ENCODE measurements at regions not wholly inside any gene's neighbourhood (a gene's known extent, or its start where the extent isn't known, plus 50 kb on each side); places are given as distances from the start of the nearest gene placed in this dataset.
"Not testable (repeated sequence)": the region's sequence is repeated elsewhere in the genome, so short reads cannot be mapped to it uniquely, and the experiment has no call there.

DNA sequence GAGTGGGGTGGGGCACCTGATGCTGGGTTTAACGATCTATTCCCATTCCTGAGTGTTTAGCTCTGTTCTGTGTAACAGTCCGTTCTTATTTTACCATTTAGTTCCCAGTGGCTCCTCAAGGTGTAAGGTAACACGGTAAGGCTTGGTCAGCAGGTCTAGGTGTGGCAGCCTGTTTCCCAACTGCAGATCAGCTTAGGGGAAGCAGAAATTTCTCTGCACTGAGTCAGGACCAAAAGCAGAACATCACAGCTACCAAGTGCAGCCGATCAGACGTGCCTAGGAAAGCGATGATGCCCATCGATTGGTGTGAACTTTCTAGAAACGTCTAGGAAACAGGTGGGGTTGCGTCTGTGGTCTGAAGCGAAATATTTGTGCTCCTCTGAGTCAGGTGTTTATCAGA, 240.1 kb downstream of the STIM2 start:
- H3K4me3 Mint-ChIP-seq = no peak overlapping the region
- H3K4me1 Mint-ChIP-seq (ENCODE audit: low read depth) = no peaks in the 10 kb centered on the region
- no peaks in the 10 kb centered on the region for H3K36me3 Mint-ChIP-seq
- H3K27me3 Mint-ChIP-seq = peaks cover 14% of the 10 kb centered on the region
- H3K27ac Mint-ChIP-seq = no peak overlapping the region
- H3K9me3 Mint-ChIP-seq (ENCODE audit: low read depth) = no peaks in the 10 kb centered on the region

DNA sequence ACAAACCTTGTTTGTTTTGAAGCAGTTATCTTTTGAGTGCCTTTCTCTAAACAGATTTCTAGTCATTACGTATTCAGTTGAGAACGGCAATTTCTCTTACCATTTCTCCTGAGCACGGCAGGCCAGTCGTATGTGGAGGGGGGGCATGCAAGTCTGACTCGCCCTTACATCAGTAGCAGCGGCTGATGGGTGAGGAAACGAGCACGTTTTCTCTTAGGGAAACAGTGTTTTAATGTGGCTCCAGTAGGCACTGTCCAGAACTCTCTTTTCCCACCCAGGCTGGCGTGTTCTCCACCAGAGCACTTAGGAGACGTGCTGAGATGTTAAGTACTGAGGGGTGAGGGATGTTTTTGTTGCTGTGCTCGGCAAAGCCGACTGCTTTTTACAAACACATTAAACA, 240.5 kb downstream of the STIM2 start:
- Mint-ChIP-seq H3K36me3 (no peaks in the 10 kb centered on the region), H3K27ac (no peak overlapping the region), H3K4me3 (no peak overlapping the region), H3K9me3 (ENCODE audit: low read depth) (no peaks in the 10 kb centered on the region), H3K27me3 (peaks cover 14% of the 10 kb centered on the region), H3K4me1 (ENCODE audit: low read depth) (no peaks in the 10 kb centered on the region)

GRCh38 chr4:27101561-27101960, 240.9 kb downstream of the STIM2 start:
- H3K9me3 Mint-ChIP-seq (ENCODE audit: low read depth) = no peaks in the 10 kb centered on the region

GRCh38 chr4:27111627-27112026, 251.0 kb downstream of the STIM2 start:
- no peak overlapping the region for H3K4me3 Mint-ChIP-seq
- H3K4me1 Mint-ChIP-seq (ENCODE audit: low read depth) = no peaks in the 10 kb centered on the region
- no peaks in the 10 kb centered on the region for H3K27me3 Mint-ChIP-seq
- H3K9me3 Mint-ChIP-seq (ENCODE audit: low read depth) = no peaks in the 10 kb centered on the region
- H3K36me3 Mint-ChIP-seq = no peaks in the 10 kb centered on the region
- no peak overlapping the region for H3K27ac Mint-ChIP-seq

More at GRCh38 chr4:27101561-27101960, 240.9 kb downstream of the STIM2 start:
- Mint-ChIP-seq H3K36me3 (no peaks in the 10 kb centered on the region), H3K27me3 (peaks cover 16% of the 10 kb centered on the region), H3K4me3 (no peak overlapping the region), H3K4me1 (ENCODE audit: low read depth) (no peaks in the 10 kb centered on the region), H3K27ac (no peak overlapping the region)

DNA sequence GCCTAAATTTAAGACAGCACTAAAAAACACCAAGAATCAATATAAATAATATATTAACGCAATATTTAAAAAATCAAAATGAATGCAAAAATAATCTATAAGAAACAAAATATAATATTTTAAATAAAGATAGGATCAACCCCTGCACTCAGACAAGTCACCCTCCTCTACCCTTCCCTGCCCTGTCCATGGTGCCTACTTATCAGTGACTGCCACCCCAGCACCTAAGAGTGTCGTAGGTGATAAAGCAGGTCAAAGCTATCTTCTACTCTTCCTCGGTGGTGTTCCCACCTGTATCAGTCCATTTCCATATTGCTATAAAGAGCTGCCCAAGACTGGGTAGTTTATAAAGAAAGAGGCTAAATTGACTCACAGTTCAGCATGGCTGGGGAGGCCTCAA, 251.9 kb downstream of the STIM2 start:
- Mint-ChIP-seq H3K4me3 (no peak overlapping the region), H3K4me1 (ENCODE audit: low read depth) (no peaks in the 10 kb centered on the region), H3K27ac (no peak overlapping the region), H3K27me3 (peaks cover 1% of the 10 kb centered on the region), H3K36me3 (no peaks in the 10 kb centered on the region), H3K9me3 (ENCODE audit: low read depth) (no peaks in the 10 kb centered on the region)

DNA sequence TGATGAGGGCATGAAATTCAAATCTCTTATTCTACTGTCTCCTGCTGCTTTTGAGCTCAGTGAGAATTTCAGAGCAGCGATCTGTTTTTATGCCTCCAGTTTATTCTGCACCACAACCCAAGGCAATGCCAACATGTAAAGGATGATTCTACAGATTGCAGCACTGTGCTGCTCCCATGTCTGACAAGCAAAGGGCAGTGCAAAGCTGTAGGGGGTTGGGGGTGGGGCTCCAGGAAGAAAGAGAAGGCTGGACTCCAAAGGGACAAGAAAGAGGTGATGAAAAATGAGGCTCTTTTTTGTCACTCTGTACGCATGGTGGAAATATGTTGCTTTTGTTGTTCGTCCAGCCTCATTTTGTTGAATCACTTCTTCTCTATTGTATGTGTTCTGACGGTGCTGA, 254.6 kb downstream of the STIM2 start:
- H3K4me3 Mint-ChIP-seq = no peak overlapping the region
- no peak overlapping the region for H3K27ac Mint-ChIP-seq
- H3K9me3 Mint-ChIP-seq (ENCODE audit: low read depth) = peaks cover 4% of the 10 kb centered on the region
- H3K27me3 Mint-ChIP-seq = peaks cover 3% of the 10 kb centered on the region
- H3K36me3 Mint-ChIP-seq = no peaks in the 10 kb centered on the region
- no peaks in the 10 kb centered on the region for H3K4me1 Mint-ChIP-seq (ENCODE audit: low read depth)

- H3K9me3 Mint-ChIP-seq (ENCODE audit: low read depth) = peaks cover 4% of the 10 kb centered on the region
Observed at GRCh38 chr4:27117453-27117852, 256.8 kb downstream of the STIM2 start.

DNA sequence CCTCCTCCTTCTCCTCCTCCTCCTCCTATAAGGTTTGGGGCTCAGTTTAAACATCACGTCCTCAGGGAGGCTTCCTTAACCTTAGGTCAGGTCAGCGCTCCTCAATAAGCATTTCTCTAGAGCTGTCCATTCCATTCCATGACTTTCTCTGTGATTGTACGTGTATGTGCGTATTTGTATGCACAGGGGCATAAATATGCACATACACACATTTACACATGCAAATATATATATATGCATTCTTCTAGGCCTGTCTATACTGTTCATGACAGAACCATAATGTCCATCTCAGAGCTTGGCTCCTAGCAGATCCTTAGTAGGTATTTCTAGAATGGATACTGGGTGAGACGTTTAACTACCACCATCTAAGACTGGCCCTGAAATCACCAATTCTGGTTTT, 258.6 kb downstream of the STIM2 start:
- H3K9me3 Mint-ChIP-seq (ENCODE audit: low read depth) = peaks cover 4% of the 10 kb centered on the region
- no peak overlapping the region for H3K27ac Mint-ChIP-seq
- H3K4me3 Mint-ChIP-seq = no peak overlapping the region
- H3K36me3 Mint-ChIP-seq = no peaks in the 10 kb centered on the region
- no peaks in the 10 kb centered on the region for H3K4me1 Mint-ChIP-seq (ENCODE audit: low read depth)
- H3K27me3 Mint-ChIP-seq = peaks cover 3% of the 10 kb centered on the region

More at GRCh38 chr4:27117453-27117852, 256.8 kb downstream of the STIM2 start:
- H3K4me1 Mint-ChIP-seq (ENCODE audit: low read depth) = no peaks in the 10 kb centered on the region
- H3K36me3 Mint-ChIP-seq = no peaks in the 10 kb centered on the region
- H3K27me3 Mint-ChIP-seq = peaks cover 3% of the 10 kb centered on the region
- no peak overlapping the region for H3K4me3 Mint-ChIP-seq
- H3K27ac Mint-ChIP-seq = no peak overlapping the region

DNA sequence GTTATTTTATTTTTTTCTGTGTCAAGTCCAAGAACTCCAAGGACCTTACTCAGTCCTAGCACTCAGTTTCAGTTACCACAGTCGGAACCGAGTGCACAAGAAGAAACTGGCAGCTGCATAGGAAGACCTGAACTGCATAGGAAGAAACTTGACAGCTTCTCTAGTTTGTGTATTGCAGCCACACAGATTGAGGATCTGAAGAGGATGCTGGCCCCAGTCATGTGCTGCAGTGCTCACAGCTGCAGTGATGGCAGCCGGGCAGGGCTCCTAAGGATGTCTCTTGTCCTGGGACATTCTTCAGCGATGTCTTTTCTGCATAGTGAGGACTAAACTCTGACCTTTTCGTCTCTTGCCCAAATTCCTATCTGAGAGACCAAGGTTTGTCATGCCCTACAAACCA, 261.2 kb downstream of the STIM2 start:
- peaks cover 4% of the 10 kb centered on the region for H3K27me3 Mint-ChIP-seq
- H3K36me3 Mint-ChIP-seq = no peaks in the 10 kb centered on the region
- no peak overlapping the region for H3K27ac Mint-ChIP-seq
- H3K4me3 Mint-ChIP-seq = no peak overlapping the region
- no peaks in the 10 kb centered on the region for H3K4me1 Mint-ChIP-seq (ENCODE audit: low read depth)
- peaks cover 4% of the 10 kb centered on the region for H3K9me3 Mint-ChIP-seq (ENCODE audit: low read depth)

GRCh38 chr4:27123123-27123768, 262.6 kb downstream of the STIM2 start:
- Mint-ChIP-seq H3K27ac (no peak overlapping the region), H3K36me3 (no peaks in the 10 kb centered on the region), H3K27me3 (peaks cover 4% of the 10 kb centered on the region), H3K9me3 (ENCODE audit: low read depth) (peaks cover 2% of the 10 kb centered on the region), H3K4me3 (no peak overlapping the region), H3K4me1 (ENCODE audit: low read depth) (no peaks in the 10 kb centered on the region)

DNA sequence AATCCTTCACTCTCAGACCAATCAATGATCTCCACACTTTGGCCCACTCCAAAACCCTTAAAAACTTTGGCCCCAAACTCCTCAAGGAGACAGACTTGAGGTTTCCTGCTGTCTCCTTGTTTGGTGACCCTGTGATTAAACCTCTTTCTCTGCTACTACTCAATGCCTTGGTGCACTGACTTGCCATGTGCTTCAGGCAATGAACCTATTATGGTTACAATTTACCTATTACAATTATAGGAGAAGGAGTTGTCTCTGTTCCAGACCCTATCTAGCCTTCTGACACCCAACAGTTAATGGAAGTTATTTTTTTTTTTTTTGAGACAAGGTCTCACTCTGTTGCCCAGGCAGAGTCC, 263.1 kb downstream of the STIM2 start:
- no peaks in the 10 kb centered on the region for H3K4me1 Mint-ChIP-seq (ENCODE audit: low read depth)
- H3K27ac Mint-ChIP-seq = no peak overlapping the region
- H3K27me3 Mint-ChIP-seq = peaks cover 4% of the 10 kb centered on the region
- H3K36me3 Mint-ChIP-seq = no peaks in the 10 kb centered on the region
- no peak overlapping the region for H3K4me3 Mint-ChIP-seq
- H3K9me3 Mint-ChIP-seq (ENCODE audit: low read depth) = no peaks in the 10 kb centered on the region

- H3K27ac Mint-ChIP-seq; H3K36me3 Mint-ChIP-seq; H3K27me3 Mint-ChIP-seq; H3K4me1 Mint-ChIP-seq (ENCODE audit: low read depth); H3K4me3 Mint-ChIP-seq; H3K9me3 Mint-ChIP-seq (ENCODE audit: low read depth): not testable (repeated sequence)
Observed at GRCh38 chr4:27126895-27127294, 266.3 kb downstream of the STIM2 start.

DNA sequence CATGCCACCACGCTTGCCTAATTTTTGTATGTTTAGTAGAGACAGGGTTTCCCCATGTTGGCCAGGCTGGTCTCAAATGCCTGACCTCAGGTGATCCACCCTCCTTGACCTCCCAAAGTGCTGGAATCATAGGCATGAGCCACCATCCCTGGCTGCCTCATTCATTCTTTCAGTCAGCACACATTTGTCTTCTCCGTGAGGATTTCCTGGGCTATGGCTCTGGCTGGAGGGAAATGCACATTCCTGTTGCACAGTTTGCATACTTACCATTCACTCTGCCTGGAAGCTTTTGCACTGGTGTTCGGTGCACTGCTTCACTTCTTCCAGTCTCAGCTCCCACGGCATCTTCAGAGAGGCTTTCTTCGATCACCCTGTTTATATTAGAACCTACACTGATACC, 267.8 kb downstream of the STIM2 start:
- Mint-ChIP-seq H3K27ac (no peak overlapping the region), H3K4me3 (no peak overlapping the region), H3K4me1 (ENCODE audit: low read depth) (no peaks in the 10 kb centered on the region)

DNA sequence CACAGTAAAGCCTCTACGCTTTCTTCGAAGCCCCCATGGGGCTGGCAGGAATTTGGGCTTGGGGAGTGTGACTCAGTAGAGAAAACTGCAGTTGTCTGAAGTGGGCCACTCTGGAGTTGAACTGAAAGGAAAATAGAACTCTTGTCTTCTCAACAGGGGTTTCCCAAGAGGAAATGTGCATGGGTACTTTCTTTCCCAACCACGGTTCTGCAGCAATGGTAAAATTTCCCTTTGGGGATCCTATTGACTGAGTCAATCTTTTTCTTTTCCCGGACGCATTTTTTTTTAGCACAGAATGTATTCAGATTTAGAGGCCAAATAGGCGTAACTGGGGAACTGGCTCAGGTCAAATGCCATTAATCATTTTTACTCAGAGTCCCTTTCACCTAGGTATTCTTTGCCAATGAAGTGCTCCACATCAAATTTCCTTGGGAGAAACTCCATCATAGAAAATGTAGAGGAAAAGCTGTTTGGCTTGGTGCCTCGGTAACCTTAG, 269.3 kb downstream of the STIM2 start:
- Mint-ChIP-seq H3K27ac (no peak overlapping the region), H3K4me1 (ENCODE audit: low read depth) (no peaks in the 10 kb centered on the region), H3K27me3 (peaks cover 2% of the 10 kb centered on the region), H3K4me3 (no peak overlapping the region), H3K9me3 (ENCODE audit: low read depth) (no peaks in the 10 kb centered on the region), H3K36me3 (no peaks in the 10 kb centered on the region)

More for the DNA sequence above, 267.8 kb downstream of the STIM2 start:
- Mint-ChIP-seq H3K9me3 (ENCODE audit: low read depth) (no peaks in the 10 kb centered on the region), H3K36me3 (no peaks in the 10 kb centered on the region), H3K27me3 (peaks cover 4% of the 10 kb centered on the region)

DNA sequence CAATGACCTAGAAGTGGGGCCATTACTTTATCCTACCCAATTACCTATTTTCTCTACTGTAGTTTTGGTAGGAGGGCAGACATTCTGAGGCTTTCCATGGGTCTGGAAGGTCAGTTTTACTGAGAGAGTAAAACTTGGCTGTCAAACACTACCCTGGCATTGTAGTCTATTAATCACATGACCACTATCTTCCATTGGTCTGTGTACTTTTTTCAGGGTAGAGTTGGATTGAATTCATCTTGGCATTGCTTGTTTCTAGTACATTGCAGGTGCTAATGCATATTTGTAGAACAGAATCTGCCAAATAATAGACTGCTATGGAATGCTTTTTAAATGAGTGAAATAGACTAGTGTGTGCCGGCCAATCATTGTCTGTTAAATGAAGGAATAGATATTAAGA, 271.9 kb downstream of the STIM2 start:
- Mint-ChIP-seq H3K36me3 (no peaks in the 10 kb centered on the region), H3K4me3 (no peak overlapping the region), H3K27ac (no peak overlapping the region), H3K27me3 (peaks cover 1% of the 10 kb centered on the region), H3K4me1 (ENCODE audit: low read depth) (no peaks in the 10 kb centered on the region), H3K9me3 (ENCODE audit: low read depth) (no peaks in the 10 kb centered on the region)

DNA sequence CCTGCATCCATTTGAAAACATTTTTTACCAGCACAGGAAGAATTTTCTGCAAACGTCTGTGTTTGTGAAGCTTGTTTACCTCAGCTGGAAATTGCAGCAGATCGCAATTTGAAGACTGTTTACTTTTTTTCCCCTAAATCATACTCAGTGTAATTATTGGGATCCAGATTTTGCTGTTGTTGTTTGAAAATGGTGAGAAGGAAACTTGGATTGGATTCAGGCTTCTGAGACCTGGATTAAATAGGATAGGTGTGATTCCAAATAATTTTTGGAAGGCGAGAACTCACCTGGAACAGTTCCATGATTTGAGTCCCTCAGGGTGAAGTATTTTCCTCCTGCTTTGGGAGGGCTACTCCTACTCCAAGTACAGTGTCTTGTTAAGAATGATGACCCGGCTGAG, 279.8 kb downstream of the STIM2 start:
- Mint-ChIP-seq H3K27me3 (peaks cover 3% of the 10 kb centered on the region), H3K9me3 (ENCODE audit: low read depth) (no peaks in the 10 kb centered on the region), H3K27ac (no peak overlapping the region), H3K36me3 (no peaks in the 10 kb centered on the region), H3K4me3 (no peak overlapping the region), H3K4me1 (ENCODE audit: low read depth) (no peaks in the 10 kb centered on the region)
